ENCODE measurements at regions not wholly inside any gene's neighbourhood (a gene's known extent, or its start where the extent isn't known, plus 50 kb on each side); places are given as distances from the start of the nearest gene placed in this dataset.
"Not testable (repeated sequence)": the region's sequence is repeated elsewhere in the genome, so short reads cannot be mapped to it uniquely, and the experiment has no call there.

- no peak for DNase-seq (ENCODE audit: low read depth)
These were observed 217.9 kb upstream of the MOCS1 start for GRCh38 chr6:40152196-40152595.

DNA sequence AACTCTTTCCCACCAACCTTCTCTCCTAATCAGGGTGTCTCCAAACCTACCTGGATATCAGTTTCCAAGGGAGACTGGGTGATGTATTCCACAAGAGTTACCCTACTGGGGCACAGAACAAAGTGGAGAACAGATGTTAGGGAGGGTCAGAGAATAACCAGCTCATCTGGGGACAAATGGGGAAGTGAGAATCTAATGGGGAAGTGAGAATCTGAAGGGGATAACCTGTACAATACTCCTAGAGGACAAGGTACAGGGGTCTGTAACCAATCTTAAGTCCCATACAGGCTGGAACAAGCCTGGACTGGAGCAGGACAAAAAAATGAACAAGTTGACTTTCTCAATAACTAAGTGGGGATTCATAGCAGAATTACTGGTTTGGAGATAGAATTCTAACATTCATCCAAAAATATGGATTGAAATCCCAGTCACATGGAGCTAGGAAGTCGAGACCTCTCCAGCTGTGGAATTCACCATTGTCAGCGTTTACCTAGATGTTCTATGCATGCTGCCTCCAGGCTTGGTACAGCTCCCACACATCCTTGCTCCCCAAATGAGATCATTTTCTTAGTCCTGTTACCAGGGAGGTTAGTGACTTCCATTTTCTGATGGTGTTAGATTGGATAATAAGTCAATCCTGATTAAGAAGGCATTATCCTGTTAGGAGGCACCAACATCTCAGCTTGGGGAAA is 214.8 kb upstream of the MOCS1 start:
- no peak for DNase-seq (ENCODE audit: low read depth)

- no peak for DNase-seq (ENCODE audit: low read depth)
These were observed 212.6 kb upstream of the MOCS1 start for GRCh38 chr6:40146902-40147301.

GRCh38 chr6:40139447-40139846 is 205.2 kb upstream of the MOCS1 start:
- DNase-seq (ENCODE audit: low read depth): no peak

DNA sequence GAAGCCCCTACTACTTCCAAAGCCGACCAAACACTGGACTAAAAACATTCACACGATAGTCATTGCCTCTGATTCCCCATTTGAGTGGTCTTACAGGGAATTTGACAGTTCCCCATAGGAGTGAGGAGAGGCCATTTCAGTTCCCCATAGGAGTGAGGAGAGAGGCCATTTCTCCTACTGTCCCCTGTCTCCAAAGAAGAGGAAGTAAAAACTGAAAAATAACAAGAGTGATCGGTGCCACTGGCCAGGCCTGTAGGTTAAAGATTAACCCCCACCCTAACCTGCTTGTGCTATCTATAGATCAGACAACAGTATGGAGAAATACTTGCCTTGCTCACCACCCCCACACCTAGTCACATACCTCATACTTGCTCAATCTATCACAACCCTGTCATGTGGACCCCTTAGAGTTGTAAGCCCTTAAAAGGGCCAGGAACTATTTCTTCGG is 204.0 kb upstream of the MOCS1 start:
- no peak for DNase-seq (ENCODE audit: low read depth)

GRCh38 chr6:40135491-40136072 is 201.3 kb upstream of the MOCS1 start:
- no peak for DNase-seq (ENCODE audit: low read depth)

DNA sequence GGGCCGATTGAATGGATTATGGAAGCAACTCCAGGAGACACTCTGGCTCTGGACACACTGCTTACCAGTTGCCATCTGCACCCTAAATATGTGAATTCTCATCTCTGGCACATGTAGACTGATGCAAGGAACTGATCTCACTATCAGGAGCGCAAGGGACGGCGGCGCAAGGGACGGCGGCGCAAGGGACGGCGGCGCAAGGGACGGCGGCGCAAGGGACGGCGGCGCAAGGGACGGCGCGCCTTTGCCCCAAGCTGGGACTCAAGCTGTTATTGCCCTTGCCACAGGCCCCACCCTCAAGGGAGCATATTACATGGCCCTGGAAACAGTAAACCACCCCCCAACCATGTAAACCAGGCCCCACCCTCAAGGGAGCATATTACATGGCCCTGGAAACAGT is 199.7 kb upstream of the MOCS1 start:
- DNase-seq (ENCODE audit: low read depth): not testable (repeated sequence)

DNA sequence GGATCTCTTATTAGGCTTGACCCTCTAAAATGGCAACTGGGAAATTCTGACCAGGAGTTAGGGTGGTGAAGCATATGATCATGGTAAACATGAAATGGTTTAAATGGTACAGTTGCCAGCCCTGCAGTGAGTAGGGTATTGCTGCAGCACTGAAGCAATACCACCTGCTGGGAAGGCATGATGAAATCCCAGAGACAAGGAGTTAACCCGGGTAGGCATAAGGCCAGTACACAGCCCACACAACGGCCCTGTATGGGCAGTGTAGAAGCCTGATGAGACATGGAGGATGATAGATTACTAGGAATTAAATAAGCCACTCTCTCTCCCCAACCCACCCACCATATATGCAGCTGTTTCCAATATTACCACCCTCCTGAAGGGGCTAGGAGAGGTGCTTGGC is 197.4 kb upstream of the MOCS1 start:
- DNase-seq (ENCODE audit: low read depth): no peak

DNA sequence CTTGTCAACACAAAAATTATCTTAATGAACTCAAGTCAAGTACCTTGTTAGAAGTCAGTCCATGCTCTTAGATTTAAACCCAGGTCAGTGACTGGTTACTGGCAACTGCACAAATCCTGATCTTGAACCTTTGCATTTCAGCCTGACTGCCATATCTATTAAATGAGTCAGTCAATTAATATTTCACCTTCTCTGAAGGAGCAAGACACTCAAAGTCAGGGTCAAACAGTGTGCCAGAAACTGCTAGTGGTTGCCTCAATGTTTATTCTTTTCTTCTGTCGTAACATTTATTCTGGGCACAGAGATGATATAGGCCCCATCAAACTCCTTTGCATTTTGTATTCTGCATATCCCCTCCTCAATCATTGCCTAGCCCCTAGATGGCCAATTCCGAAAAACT is 193.9 kb upstream of the MOCS1 start:
- no peak for DNase-seq (ENCODE audit: low read depth)

- DNase-seq (ENCODE audit: low read depth): no peak
These were observed 191.6 kb upstream of the MOCS1 start for GRCh38 chr6:40125680-40126394.

DNA sequence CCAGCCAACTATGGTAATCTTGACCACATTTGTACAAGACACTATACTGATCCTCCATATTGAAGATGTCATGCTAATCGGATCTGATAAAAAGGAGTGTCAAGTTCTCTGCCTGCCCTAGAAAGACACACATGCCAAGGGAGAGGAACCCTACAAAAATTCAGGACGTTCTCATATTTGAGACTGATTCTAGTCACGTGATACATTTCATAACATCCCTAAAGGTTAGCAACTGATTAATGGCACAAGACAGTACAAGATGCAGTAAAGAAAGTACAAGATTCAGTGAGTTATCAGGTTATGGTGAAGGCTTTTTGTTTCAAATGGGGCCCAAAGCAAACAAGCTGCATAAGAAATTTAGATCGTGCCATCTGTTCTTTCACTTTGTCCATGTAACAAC is 190.7 kb upstream of the MOCS1 start:
- DNase-seq (ENCODE audit: low read depth): no peak

DNA sequence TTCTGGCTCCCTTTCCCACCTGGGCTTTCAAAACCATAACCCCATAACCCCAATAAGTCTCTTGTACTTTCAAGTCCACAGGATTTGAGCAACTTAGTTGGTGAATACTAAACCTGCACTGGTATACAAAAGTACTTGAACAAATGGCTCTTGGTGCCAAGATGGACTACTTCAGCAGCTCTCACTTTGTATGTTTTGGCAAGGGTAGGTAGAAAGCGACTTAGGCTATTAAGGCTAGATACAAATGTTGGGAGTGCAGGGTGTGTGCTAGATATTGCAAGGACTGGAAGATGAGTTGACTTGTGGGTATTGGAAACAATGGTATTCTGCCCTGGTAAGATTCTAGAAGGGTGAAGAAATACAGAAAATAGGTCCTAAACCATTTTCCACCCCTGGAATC is 182.6 kb upstream of the MOCS1 start:
- DNase-seq (ENCODE audit: low read depth): no peak

DNA sequence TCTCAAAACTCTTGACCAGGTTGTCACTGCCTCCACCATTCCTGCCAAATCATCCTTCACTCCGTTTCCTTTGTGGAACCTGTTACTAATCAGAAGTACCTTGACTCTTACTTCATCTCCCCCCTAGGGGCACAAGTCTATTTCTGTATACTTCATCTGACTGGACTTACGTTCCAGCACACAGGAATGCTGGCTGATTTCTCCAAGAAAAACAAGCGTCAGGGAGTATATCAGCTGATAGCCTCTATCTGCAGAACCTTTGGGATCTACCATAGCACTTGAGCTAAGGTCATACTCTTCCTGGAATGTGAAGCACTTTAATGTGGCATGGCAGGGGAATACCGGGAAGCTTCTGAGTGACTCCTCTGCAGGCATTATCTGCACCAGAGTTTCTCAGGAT is 178.1 kb upstream of the MOCS1 start:
- DNase-seq (ENCODE audit: low read depth): no peak

DNA sequence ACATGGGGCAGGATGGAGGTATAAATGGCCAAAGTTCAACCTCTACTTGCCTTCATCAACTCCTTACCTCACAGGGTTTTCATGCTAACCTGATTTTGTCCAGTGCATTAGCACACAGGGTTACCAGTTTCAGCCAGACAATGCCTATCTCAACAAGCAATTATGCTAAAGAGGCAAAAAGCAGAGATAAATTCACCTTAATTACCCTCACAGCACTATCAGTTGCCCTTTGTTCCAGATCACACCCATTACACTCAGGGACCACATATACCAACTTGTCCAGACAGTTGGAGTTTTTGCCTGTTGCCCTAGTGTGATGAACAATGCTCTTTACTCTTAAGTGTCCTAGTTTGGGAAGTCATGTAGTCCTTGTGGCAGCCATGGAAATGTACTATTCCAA is 174.5 kb upstream of the MOCS1 start:
- no peak for DNase-seq (ENCODE audit: low read depth)

DNA sequence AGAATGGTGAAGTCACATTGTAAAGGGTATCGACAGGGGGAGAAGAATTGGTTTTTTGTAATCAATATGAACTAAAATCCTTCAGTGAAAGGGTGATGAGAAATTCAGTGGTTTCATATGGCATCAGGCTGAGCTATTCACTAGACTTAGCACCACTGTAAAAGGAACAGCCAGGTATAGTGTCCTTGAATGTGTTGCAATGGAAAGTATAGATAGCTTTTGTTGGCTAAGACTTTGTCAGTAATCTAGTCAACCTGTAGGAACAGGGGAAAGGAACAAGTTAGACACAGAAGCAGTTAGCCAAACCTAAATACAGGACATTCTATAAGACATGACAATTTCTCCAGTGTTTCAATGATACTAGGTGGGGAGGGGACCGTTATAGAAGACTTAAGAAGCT is 172.6 kb upstream of the MOCS1 start:
- DNase-seq (ENCODE audit: low read depth): no peak

DNA sequence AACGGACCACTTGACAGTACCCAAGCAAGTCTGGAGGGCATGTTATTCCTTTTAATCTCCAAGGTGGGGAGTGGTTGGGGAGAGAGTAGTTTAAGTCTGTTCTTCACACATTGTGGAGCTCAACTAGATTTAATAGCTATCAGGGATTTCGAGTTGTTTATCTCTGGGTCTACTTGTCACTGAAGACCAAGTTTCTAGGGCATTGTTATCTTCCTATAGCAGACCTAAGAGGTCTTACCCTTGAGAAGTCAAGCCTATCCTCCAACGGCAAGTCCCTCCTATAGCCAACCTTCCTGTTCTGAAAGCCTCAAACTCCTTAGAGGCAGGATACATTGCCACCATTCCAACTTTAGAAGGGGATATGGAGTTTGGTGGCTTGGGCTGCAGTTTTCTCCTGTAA is 164.5 kb upstream of the MOCS1 start:
- no peak for DNase-seq (ENCODE audit: low read depth)

DNA sequence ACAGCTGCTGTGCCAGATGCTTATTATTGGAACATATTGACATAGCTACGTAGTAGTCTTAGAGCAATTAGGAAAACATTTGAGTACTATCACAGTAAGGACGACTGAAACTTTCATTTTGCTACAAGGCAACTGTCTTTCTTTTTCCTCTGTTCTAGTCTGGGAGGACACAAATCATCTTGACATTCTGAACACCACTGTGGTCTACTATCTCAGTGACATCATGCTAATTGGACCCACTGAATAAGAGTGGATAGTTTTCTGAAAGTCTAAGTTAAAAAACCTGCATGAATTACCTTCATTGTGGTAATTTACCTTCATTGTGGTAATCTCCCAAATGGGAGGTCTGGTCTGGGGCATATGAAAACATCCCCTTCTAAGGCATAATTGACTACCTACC is 163.3 kb upstream of the MOCS1 start:
- no peak for DNase-seq (ENCODE audit: low read depth)

- no peak for DNase-seq (ENCODE audit: low read depth)
These were observed 149.1 kb upstream of the MOCS1 start for GRCh38 chr6:40083141-40083920.

GRCh38 chr6:40082278-40083043 is 148.2 kb upstream of the MOCS1 start:
- no peak for DNase-seq (ENCODE audit: low read depth)

- DNase-seq (ENCODE audit: low read depth): no peak
These were observed 143.5 kb upstream of the MOCS1 start for GRCh38 chr6:40077736-40078135.

DNA sequence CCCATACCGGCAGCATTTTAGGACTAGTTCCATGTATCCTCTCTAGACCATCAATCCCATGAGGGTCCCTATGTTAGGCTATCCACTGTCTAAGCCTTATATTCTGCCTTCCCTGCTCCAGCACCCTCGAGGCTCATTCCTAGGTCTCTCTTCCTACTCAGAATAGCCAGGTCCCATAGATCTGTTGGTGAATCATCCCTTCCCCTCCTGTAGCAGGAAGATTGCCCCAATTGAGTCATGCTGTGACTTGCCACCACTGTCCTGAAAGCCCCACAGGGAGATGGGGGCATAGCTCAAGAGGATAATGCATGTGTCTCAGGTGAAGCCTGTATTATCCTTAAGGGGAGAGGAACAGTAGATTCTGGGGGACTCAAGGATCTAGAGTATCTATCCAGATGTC is 143.1 kb upstream of the MOCS1 start:
- no peak for DNase-seq (ENCODE audit: low read depth)

DNA sequence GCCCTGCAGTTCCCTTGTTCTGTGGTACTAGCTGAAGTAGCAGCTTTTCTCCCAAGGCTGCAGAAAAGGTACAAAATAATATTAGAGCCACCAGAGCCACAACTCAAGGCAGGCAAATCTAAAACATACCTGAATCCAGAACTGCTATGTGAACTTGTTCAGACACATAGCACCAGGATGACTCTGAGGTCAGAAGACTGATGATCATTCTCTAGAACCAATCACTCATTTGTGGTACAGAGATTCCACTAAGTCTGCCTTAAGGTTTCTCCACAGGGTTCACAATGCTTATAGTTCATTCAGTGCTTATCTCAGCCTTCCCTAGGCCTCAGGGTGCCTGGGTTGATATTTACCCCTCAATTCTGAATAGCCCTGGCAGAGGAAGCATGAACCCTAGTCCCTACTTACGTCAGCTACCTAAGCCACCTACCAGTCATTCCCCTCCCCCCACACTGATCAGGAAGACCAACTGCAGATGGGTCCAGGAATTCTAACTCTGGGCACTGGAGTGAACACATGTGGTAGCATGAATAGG is 140.9 kb upstream of the MOCS1 start:
- no peak for DNase-seq (ENCODE audit: low read depth)

Measured in iris pigment epithelial cell (primary cell).